ENCODE measurements at regions not wholly inside any gene's neighbourhood (a gene's known extent, or its start where the extent isn't known, plus 50 kb on each side); places are given as distances from the start of the nearest gene placed in this dataset.

DNA sequence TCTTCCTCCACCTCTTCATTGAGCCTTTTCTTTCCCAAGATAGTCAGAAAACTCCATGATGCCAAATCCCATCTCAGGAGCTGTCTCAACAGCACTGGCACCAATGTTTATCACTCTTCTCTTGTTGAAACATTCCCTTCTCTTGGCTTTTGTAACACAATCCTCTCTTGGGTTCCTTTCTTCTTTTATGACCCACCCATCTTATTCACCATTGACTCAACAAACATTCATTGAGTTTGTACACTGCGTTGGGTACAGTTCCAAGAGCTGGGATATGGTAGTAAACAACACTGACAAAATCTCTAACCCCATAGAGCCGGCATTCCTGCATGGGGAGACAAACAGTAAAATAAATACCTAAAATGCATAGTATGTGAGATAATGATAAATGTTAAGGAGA lies 577.5 kb downstream of the INHBA start:
- no peak for DNase-seq (ENCODE audit: low spot score)
- Histone ChIP-seq H3K4me3 (no peak overlapping the region), H3K27ac (no peak overlapping the region), H3K36me3 (no peaks in the 10 kb centered on the region), H3K27me3 (no peaks in the 10 kb centered on the region), H3K4me1 (no peaks in the 10 kb centered on the region), H3K9me3 (no peaks in the 10 kb centered on the region)
- TF ChIP-seq, protein P1, sequence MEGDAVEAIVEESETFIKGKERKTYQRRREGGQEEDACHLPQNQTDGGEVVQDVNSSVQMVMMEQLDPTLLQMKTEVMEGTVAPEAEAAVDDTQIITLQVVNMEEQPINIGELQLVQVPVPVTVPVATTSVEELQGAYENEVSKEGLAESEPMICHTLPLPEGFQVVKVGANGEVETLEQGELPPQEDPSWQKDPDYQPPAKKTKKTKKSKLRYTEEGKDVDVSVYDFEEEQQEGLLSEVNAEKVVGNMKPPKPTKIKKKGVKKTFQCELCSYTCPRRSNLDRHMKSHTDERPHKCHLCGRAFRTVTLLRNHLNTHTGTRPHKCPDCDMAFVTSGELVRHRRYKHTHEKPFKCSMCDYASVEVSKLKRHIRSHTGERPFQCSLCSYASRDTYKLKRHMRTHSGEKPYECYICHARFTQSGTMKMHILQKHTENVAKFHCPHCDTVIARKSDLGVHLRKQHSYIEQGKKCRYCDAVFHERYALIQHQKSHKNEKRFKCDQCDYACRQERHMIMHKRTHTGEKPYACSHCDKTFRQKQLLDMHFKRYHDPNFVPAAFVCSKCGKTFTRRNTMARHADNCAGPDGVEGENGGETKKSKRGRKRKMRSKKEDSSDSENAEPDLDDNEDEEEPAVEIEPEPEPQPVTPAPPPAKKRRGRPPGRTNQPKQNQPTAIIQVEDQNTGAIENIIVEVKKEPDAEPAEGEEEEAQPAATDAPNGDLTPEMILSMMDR (IDR thresholded peaks at IDR 0.05), result no peak

DNA sequence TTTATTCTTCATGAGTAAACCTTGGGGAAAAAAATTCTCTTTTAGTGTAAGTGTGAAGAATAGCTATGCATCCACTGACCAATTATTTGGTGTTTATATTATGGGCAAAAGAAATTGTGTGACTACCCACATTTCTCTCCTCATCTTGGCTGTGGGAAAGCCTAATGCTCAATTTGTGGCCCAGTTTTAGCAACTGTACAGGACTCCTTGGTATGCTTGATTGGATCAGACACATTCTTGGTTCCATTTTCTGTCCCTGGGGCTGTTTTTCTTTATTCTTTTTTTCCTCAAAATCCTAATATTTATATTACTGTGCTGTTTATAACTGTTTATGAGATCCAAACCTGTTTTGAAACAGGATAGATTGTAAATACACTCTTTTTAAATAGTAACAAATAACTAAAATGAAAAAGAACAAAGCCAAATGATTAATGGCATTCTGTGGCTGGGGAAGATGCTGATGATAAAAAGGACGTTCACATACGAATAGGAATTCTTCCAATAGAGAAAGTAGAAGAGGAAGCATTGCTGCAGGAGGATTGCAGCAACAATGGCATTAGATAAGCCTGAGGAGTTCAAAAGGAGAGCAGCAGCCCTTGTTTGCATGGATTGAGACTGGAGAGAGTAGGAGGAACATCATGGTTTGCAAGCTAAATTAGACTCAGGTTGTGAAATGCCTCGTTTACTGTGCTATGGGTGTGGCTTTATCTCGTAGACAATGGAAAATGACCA lies 580.5 kb downstream of the INHBA start:
- no peak for DNase-seq (ENCODE audit: low spot score)
- Histone ChIP-seq H3K4me1 (no peaks in the 10 kb centered on the region), H3K9me3 (no peaks in the 10 kb centered on the region), H3K36me3 (no peaks in the 10 kb centered on the region), H3K4me3 (no peak overlapping the region), H3K27ac (no peak overlapping the region), H3K27me3 (no peaks in the 10 kb centered on the region)
- TF ChIP-seq, protein P1 (IDR thresholded peaks at IDR 0.05), result no peak

DNA sequence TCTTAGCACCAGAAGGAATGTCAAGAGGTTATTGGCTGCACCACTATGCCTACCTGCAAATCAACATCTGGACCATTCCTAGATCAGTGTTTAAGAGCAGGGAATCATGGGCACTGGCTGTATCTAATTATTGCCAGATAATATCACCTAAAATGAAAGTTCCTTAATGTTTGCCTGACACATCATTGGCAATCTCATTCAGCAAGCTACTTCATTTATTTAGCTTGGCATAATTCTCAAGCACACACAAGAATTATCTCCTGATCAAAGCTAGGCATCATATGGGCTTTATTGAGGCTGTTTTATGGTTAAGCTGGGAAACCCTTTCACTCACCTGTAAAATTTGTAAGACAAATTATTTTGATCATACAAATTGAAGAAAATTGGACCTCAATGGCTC lies 581.7 kb downstream of the INHBA start:
- H3K27ac ChIP-seq, result no peak overlapping the region
- DNase-seq (ENCODE audit: low spot score), result no peak
- no peaks in the 10 kb centered on the region for H3K4me1 ChIP-seq
- H3K9me3 ChIP-seq, result no peaks in the 10 kb centered on the region
- no peaks in the 10 kb centered on the region for H3K27me3 ChIP-seq
- TF ChIP-seq, protein P1 (IDR thresholded peaks at IDR 0.05), result no peak
- no peak overlapping the region for H3K4me3 ChIP-seq
- no peaks in the 10 kb centered on the region for H3K36me3 ChIP-seq

DNA sequence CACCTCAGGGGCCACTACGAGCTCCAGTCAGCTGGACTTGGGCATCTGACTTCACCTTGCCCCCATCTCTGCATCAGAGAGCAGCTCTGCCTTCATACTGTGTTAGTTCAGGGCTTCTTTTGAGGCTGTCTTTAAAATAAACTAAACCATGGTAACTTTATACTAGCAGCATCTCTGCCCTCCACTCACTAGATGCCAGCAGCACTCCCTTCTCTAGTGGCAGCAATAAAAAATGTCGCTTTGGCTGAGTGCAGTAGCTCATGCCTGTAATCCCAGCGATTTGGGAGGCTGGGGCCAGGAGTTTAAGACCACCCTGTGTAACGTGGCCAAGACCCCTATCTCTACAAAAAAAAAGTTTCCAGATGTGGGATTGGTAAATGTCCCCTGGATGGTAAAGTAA lies 584.4 kb downstream of the INHBA start:
- TF ChIP-seq, protein P1 (IDR thresholded peaks at IDR 0.05), result no peak
- no peaks in the 10 kb centered on the region for H3K36me3 ChIP-seq
- no peak overlapping the region for H3K27ac ChIP-seq
- no peak overlapping the region for H3K4me3 ChIP-seq
- no peaks in the 10 kb centered on the region for H3K4me1 ChIP-seq
- DNase-seq (ENCODE audit: low spot score), result no peak
- H3K27me3 ChIP-seq, result no peaks in the 10 kb centered on the region
- no peaks in the 10 kb centered on the region for H3K9me3 ChIP-seq

DNA sequence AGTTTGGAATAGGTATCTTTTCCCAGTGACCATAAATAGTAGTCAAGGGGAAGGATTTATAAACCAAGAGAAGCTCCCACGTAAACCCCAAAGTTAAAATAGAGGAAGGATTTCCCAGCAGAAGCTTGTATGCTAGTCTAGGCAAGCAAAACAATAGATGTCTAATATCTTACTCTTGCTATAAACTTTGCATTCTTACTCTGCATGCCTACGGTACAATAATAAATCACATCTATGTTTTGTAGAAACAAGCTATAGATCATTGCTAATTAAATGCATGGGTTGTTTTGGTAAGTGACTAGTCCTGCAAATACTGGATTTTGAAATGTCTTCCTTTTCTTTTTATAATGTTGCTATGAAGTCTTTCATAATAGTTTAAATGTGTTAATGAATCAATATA lies 585.5 kb downstream of the INHBA start:
- H3K4me3 ChIP-seq, result no peak overlapping the region
- no peaks in the 10 kb centered on the region for H3K27me3 ChIP-seq
- no peak overlapping the region for H3K27ac ChIP-seq
- TF ChIP-seq, protein P1 (IDR thresholded peaks at IDR 0.05), result no peak
- no peak for DNase-seq (ENCODE audit: low spot score)
- no peaks in the 10 kb centered on the region for H3K4me1 ChIP-seq
- H3K9me3 ChIP-seq, result no peaks in the 10 kb centered on the region
- no peaks in the 10 kb centered on the region for H3K36me3 ChIP-seq

DNA sequence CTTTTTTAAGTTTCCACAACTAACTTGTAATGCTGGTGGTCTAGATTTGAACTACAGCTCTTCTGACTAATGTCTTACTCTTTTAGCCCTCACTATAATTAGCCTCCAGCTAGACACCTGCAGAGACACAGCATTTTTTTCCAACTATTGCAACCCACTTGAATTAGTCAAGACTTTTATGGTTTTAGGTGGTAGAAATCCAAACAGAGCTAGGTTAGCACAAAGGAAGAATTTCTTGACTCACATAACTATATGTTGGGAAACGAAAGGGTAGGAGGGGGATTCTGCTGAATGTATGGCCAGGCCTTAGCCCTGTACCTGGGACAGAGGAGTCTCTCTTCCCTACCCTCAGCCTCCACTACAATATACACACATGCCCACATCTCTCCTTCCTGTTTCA lies 586.1 kb downstream of the INHBA start:
- Histone ChIP-seq H3K36me3 (no peaks in the 10 kb centered on the region), H3K9me3 (no peaks in the 10 kb centered on the region), H3K4me1 (no peaks in the 10 kb centered on the region), H3K27me3 (no peaks in the 10 kb centered on the region), H3K4me3 (no peak overlapping the region), H3K27ac (no peak overlapping the region)
- no peak for DNase-seq (ENCODE audit: low spot score)
- TF ChIP-seq, protein P1 (IDR thresholded peaks at IDR 0.05), result no peak
